SK-N-SH treated with all-trans-retinoic acid at 6 μM for 48 hours (cell line): ENCODE measurements at regions not wholly inside any gene's neighbourhood (a gene's known extent, or its start where the extent isn't known, plus 50 kb on each side); places are given as distances from the start of the nearest gene placed in this dataset.

Source experiments
- ARNTL ChIP-seq: fragments of 450-650 bp; formaldehyde crosslinking; IDR thresholded peaks from 2 replicates; pipeline ENCODE4 v1.5.0; 2020; ENCODE audit warnings: low read depth, mild to moderate bottlenecking, moderate library complexity, borderline replicate concordance
- RARB ChIP-seq: fragments of 250-450 bp; sonication (Bioruptor Pico); IDR thresholded peaks from 2 replicates; pipeline ENCODE4 v1.8.0; 2021; ENCODE audit warnings: mild to moderate bottlenecking, moderate library complexity
- TCF4 ChIP-seq: fragments of 250-450 bp; sonication (Bioruptor Pico); IDR thresholded peaks from 2 replicates; pipeline ENCODE4 v1.8.0; 2021; ENCODE audit warnings: mild to moderate bottlenecking, moderate library complexity, borderline replicate concordance
- ZFP30 ChIP-seq: fragments of 450-650 bp; formaldehyde crosslinking; IDR thresholded peaks from 2 replicates; pipeline ENCODE4 v1.5.0; 2022; ENCODE audit warnings: mild to moderate bottlenecking, moderate library complexity
- TF ChIP-seq, protein P1 (sequence below): fragments of 250-450 bp; sonication (Bioruptor Pico); IDR thresholded peaks from 2 replicates; pipeline ENCODE4 v1.8.0; 2021; ENCODE audit warnings: low read depth, mild to moderate bottlenecking, moderate library complexity, borderline replicate concordance

DNA sequence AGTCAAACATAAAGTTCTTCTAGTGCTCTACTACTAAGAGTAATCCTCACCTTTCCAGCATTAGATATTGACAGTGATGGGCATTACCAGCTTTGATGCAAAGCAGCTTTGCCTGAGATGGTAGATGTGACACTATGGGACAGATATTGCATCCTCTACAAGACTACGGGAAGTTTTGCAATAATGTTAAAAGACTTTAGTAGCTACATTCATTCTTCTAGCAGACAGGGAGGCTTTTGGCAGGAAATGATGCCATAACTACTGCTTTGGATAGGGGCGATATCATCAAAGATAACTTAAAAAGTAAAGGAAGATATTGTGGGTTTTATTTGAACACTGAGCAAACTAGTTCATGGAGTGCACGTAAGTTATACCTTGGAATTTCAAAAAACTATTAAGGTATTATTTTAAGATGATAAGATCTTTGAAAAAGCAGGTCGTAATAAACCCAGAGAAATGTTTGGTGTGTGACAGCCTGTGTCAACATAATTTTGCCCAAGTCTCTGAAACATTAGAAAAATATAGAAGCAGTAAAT is 368.3 kb upstream of the TMPRSS15 start:
- TF ChIP-seq TCF4 (CRISPR knock-in tag) (no peak), ZFP30 (CRISPR knock-in tag) (no peak), ARNTL (CRISPR knock-in tag) (no peak), RARB (CRISPR knock-in tag) (no peak)
- TF ChIP-seq, protein P1, sequence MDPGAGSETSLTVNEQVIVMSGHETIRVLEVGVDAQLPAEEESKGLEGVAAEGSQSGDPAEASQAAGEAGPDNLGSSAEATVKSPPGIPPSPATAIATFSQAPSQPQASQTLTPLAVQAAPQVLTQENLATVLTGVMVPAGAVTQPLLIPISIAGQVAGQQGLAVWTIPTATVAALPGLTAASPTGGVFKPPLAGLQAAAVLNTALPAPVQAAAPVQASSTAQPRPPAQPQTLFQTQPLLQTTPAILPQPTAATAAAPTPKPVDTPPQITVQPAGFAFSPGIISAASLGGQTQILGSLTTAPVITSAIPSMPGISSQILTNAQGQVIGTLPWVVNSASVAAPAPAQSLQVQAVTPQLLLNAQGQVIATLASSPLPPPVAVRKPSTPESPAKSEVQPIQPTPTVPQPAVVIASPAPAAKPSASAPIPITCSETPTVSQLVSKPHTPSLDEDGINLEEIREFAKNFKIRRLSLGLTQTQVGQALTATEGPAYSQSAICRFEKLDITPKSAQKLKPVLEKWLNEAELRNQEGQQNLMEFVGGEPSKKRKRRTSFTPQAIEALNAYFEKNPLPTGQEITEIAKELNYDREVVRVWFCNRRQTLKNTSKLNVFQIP (CRISPR knock-in tag) = no peak
